C1 segment of cervical spinal cord (tissue), 14 donors: ENCODE measurements at regions not wholly inside any gene's neighbourhood (a gene's known extent, or its start where the extent isn't known, plus 50 kb on each side); places are given as distances from the start of the nearest gene placed in this dataset.

Source experiments
- DNase-seq, 14 donors: peaks; one replicate each; lab custom pipeline; 2025; lab: John Stamatoyannopoulos, UW

GRCh38 chr14:28098856-28099255 lies 667.7 kb upstream of the FOXG1 start:
- no peak for DNase-seq

GRCh38 chr14:28102001-28102400 lies 664.6 kb upstream of the FOXG1 start:
- DNase-seq = no peak

- no peak for DNase-seq
Measured at GRCh38 chr14:28102814-28103213, 663.8 kb upstream of the FOXG1 start.

DNA sequence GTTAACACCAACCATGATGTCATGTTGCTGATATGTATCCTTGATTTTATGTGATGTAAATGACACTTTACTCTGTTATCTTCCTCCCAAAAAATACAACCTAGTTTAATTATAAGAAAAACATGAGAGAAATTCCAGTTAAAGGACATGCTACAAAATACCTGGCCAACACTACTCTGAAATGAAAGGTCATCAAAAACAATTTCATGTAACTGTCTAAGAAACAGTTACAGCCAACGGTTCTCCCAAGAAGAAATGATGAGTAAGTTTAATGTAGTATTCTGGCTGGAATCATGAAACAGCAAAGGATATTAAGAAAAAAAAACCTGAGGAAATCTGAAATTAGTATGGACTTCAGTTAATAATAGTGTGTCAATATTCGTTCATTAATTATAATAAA lies 653.3 kb upstream of the FOXG1 start:
- no peak for DNase-seq

- no peak for DNase-seq
Measured at GRCh38 chr14:28116716-28117115, 649.9 kb upstream of the FOXG1 start.

DNA sequence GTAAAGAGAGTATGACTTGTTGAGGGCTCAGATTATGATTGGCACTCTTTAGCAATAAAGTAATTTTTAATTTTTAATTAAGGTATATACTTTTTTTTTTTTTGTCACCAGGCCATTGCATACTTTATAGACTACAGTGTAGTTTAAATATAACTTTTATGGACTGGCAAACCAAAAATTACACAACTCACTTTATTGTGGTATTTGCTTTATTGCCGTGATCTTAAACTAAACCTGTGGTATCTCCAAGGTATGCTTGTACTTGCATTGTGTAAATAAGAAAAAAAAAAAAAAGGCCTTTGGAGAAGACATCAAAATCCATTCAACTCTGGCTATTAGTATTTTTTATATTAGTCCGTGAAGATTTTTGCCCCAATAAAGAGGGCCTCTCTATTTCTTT lies 646.7 kb upstream of the FOXG1 start:
- no peak for DNase-seq

DNA sequence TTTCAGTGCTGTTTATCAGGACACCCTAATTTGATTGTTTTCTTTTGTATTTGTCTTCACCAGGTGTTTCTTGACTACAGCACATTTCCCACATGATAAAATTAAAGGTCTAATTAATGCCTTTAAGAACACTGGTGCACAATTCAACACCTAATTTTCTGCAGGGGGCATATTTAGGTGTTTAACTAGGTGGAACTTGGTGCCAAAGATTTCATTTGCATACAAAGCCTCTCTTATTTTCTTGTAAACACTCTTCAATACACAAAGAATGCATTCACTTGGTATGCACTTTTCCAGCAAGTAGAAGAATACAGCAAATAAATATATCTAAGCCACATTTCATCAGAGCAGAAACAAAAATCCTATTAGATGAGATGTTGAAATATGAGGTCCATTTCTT lies 646.2 kb upstream of the FOXG1 start:
- no peak for DNase-seq

DNA sequence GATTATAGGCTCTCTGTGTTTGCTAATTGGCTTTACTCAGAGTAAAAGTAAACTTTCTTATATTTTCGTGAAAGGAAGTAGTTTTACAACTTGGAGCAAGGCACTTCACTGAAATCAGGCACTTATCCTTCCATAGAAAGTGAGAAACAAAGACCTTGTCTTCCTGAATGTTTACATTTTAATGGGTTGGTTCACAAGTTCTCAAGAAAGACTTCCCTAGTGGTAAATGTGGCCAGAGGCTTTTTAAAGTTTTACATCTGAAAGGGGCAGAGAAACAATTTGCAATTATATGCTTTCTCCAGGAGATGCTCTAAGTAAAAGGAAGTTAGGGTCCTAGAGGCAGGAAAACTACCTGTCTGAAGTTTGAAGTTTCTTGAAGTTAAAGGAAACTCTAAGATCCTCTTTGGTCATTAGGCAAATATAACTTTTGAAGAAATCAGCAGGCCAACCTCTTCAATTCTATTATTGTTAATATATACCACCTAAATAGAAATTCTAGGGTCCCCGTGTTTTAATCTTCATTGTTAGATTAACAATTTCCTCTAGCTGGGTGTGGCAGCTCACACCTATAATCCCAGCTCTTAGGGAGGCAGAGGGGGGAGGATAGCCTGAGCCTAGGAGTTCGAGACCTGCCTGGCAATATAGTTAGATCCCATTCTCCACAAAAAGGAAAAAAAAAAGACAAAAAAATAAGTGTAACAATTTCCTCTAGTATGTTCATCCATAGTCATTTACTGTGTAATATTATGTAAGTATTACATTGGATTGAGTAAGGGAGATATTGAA lies 644.9 kb upstream of the FOXG1 start:
- DNase-seq = no peak

- no peak for DNase-seq
Measured at GRCh38 chr14:28130610-28131284, 635.8 kb upstream of the FOXG1 start.

DNA sequence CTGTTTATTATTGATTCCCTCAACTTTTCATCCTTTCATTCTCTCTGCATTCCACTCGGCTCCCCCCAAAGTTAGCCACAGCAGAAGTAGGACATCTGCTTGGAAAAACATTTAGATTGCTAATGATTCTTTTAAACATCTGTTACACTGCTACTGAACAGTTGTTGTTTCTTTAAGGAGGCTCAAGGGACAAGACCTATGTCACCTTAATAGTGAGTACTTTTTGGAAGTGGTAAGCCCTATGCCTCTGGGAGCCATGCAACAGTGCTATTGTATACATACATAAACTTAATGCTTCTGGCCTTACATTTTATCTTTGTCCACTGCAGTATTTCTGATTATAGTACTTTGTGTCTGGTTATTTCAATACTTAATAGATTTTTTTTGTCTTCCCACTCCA lies 628.2 kb upstream of the FOXG1 start:
- DNase-seq = no peak

- no peak for DNase-seq
Measured at GRCh38 chr14:28141662-28142061, 624.9 kb upstream of the FOXG1 start.

GRCh38 chr14:28142400-28143015 lies 624.1 kb upstream of the FOXG1 start:
- DNase-seq = peak in 1 of 14 donors; percentile 19

- peak in 1 of 14 donors; percentile 13 for DNase-seq
Measured at GRCh38 chr14:28143316-28143715, 623.3 kb upstream of the FOXG1 start.

- no peak for DNase-seq
Measured at GRCh38 chr14:28151926-28152325, 614.7 kb upstream of the FOXG1 start.

- DNase-seq = no peak
Measured at GRCh38 chr14:28152453-28153044, 614.0 kb upstream of the FOXG1 start.

DNA sequence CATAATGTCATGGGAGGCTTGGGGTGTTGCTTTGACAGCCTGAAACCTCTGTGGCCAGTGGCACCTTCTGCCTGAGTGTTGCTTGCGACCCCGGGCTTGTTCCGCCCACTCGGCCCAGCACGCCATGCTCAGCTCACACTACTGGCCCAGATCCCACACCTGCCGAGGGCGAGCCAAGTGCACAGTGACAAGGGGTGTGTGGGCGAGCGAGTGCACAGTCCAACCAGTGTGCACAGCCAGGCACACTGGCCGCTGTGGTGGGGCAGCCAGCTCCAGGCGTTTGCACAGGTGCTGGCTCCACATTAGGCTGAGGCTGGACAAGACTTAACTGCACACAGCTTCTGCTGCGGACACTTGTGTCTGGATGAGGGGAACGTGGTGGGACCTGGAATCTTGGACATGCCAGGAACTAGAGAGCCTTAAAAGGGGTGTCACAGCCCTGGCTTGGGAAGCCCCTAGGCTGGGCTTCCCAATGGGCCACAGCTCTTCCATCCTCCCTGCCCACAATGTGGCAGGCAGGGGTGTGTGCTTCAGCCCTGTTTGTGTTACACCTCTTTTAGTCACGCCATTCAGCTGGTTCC lies 609.2 kb upstream of the FOXG1 start:
- no peak for DNase-seq

DNA sequence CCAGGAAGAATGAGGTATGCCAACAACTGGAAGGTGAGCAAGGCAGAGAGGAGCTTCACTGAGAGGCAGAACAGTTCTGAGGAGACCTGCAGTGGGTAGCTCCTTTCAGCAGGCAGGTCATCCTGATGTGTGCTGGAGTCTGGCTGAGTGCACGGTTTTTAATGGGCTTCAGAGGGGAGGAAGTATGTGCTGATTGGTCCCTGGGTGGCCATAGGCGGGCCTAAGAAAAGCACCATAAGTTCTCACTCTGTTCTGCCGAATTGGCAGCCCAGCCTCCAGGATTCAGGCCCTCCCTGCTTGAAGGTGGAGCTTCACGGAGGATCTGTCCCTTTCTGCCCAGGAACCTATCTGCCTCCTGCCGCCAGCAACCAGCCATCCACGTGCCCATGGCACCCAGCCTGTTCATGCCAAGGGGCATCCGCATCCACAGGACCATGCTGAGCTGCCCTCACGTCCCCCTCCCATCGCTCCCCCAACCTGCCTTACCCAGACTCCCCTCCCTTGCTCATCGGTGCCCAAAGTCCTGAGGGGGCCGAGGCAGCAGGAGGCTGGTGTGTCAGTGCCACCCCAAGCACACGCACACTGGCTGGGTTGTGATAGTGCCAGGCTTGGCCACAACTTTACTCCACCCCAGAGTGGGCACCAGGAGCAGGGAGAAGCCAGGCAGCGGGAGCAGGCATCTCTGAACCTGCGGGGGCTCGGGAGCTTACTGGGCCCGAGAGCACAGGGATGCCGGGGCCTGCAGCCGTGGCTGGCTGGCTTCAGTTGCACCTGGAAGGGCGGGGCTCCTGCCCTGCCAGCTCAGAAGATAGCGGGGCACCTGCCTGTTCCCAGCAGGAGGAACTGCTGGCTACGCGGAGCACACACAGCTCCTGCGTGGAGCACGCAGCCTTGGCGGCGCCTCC lies 608.4 kb upstream of the FOXG1 start:
- DNase-seq = no peak

- DNase-seq = no peak
Measured at GRCh38 chr14:28161040-28161439, 605.5 kb upstream of the FOXG1 start.

DNA sequence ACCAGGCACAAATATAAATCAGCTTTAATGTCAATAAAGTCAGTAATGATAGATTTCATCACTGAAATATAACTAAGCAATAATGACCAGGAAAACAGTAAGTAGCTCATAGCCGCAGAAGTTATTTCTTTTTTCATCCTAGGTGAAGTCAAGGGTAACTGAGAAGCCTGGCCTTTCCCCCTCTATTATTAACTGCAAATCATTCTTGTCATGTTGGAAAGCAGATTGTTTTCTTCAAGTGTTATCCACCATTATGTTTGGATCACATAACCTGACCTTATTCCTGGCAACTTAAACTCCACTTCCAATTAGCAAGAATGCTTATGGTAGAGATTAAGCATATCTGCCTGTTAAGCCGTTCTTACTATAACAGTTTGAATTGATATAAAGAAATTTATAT lies 603.4 kb upstream of the FOXG1 start:
- no peak for DNase-seq

DNA sequence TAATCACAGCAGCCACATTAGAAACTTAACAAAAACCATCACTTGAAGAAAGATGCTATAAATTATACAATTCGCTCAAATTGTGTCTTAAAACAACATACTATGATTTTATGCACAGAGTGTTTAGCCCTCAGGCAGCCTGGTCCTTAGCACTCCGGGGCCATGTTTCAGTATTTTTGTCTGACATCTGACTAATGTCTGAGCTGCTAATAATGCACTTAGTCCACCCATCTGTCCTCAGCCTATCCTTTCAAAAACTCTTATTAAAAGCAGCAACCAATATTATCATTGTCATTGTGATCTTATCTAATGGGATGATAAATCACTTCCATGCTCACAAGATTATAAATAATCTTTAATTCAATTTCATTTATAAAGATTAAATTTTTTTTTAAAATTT lies 602.7 kb upstream of the FOXG1 start:
- no peak for DNase-seq
